Medulla oblongata (tissue), 1 donor: ENCODE measurements at regions not wholly inside any gene's neighbourhood (a gene's known extent, or its start where the extent isn't known, plus 50 kb on each side); places are given as distances from the start of the nearest gene placed in this dataset.
"Not testable (repeated sequence)": the region's sequence is repeated elsewhere in the genome, so short reads cannot be mapped to it uniquely, and the experiment has no call there.

Experiments used
- DNase-seq: peaks from one replicate; pipeline ENCODE4 v3.0.0-alpha.2; 2015; ENCODE audit errors: extremely low spot score

DNA sequence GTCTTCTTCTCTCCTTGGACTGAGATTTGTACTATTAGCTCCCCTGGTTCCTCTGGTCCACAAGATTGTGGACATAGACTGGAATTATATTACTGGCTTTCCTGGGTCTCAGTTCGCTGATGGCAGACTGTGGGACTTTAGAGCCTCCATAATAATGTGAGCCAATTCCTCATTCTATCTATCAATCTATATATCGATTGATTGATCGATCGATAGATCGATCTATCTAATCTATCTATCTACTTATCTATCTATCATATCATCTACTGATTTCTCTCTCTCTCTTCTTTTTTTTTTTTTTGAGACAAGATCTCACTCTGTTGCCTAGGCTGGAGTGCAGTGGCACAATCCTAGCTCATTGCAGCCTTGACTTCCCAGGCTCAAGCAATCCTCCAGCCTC is 51.5 kb upstream of the DDR1 start:
- no peak for DNase-seq

DNA sequence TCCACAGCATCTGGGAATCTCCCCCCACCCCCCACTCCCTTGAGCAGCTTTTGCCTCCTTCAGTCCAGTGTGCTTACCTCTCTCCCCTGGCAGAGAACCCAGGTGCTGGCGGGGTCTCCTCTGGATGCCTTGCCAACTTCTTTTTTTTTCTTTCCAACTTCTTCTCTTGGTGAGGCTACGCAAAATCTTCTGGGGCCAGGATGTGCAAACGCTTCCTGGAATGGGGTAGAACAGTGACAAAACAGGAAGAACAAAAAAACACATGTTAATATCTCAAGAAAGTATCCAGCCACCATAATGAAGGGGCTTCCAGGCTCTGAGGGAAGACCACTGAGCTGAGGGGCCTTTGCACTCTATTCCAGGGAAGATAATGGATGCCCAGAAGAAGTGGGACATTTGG is 53.9 kb upstream of the DDR1 start:
- peak; percentile 33 for DNase-seq

DNA sequence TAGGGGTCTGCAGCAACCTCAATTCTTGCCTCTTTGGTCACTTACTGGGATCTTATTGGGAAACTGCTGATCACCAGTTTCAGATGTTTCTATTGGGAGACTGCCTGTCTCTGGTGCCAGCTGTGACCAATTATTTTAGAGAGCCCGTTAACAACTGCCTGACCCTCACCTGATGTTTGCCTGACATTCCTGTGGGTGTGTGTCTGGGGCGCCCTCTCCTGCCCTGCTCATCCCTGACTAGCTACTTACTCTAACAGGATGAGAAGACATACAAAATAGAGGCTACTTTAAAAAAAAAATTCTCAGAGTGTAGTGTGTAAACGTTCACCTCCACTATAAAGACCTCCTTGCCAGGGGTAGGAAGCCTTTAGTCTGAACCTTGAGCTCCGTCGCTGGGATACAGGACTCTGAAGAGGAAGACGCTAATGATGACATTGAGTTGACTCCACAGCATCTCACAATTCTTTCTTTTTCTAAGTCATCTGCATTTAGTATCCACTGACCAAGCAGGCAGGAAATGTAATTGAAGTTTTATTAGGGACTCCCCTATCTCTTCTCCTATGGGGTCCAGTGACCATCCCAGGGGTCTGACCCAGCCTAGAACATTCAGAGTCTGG is 54.6 kb upstream of the DDR1 start:
- no peak for DNase-seq

- DNase-seq, result no peak
Measured at GRCh38 chr6:30829033-30829432, 55.3 kb upstream of the DDR1 start.

DNA sequence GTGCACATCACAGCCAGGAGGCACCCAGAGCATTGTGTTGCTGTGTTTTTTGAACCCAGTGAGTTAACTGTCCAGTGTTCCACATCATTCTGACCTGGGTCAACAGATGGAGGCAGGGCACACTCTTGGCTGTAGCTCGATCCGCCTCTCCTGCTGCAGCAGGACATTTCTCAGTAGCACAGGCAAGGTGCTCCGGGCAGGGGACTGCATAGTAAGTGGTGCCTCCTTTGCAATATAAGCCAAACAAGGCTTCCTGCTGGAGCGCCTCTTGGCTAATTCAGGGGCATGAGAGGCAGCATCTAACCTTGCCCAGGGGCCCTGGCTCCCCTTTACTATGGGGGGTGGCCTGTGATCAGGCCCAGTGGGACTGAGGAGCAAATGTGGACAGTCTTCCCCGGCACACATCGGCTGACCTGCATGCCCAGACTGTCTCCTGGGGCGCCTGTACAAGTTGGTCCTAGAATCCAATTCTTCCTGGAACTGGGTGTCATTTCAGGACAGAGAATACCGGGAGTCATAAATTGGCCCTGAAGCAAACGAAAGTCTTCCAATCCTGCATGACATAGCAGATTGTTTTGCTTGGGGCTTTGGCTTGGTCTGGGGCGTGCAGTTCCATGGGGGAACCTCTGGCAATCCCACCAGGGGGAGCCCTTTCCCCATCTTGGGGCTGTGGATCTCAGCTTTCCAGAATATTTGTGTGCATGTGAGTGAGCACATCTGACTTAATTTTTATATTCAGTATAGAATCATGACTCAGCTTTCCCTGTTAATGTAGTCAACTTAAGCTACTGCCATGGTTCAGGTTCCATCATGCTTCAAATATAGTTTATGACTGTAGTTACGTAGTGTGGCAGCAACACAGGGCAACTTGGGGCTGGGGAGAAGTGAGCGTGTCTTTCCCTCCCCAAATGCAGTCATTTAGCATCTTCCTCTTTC is 56.0 kb upstream of the DDR1 start:
- DNase-seq, result peak; percentile 95

DNA sequence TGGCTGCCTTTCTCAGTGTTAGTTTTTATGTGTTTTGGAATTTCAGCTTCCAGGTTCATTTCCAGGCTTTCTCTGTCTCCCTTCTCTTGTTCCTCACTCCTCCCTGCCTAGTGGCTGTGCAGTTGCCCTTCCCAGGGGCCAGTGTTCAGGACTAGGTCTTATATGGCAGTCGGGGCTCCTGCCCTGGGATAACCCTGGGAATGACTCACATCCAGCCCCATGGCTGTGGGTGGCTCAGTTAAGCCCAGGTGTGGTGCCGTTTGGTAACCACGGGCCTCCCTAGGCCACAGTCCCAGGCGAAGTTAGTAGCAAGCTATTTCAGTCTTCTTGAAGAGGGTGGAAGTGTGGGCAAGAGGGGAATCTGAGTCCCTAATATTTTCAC is 57.4 kb upstream of the DDR1 start:
- DNase-seq, result no peak

- no peak for DNase-seq
Measured at GRCh38 chr6:30824698-30825097, 59.6 kb upstream of the DDR1 start.

DNA sequence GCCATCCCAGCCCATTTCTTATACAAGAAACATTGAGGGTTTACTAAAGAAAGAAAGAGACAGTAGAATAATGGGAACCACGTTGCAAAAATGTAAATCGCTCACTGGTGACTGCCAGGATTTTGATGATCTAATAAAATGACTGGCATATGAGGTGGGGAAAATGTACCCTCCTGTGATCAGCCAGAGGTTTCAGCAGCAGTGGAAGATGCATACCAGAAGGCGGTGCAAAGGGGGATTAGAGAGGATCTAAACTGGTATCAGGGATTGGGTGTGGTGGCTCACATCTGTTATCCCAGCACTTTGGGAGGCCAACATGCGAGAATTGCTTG is 60.8 kb upstream of the DDR1 start:
- DNase-seq, result no peak

DNA sequence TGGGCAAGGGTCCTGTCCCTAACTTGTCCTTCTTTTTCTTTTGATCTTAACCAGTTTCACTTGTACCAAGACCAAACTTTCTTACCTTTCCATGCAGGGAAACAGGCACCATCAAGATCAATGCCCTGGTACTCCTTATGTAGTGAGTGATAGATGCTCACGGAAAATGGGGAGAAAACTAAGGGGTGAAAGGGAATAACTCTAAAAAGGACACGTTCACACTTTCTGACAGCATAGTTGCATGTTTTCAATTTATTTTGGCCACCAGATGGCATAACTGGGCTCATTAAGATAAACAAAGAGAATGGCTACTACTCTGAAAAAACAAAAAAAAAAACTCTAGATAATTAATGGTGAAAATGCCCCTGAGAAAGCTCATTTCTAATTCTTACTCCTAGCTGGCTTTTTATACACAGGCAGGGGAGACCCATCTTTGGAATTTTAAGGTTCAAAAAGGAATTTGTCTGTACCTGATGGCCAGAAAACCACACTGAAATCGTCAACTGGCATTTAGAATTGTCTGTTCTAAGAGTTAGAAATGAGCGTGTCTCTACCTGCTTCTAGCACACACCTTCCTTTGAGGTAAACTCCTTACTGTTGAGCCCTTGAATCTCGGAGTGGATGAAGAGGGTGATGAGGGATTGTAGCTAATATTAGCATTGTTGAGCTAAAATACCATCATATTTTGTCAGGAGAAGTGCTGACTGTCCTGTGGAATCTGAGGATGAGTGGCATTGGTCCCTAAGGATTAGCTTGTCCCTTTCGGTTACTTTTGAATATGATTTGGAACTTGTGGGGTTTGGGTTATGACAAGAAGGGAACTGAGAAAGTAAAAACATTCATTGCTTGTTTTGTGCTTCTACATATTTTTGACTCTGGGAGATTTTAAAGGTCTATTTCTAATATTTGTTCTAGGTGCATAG is 62.2 kb upstream of the DDR1 start:
- peak; percentile 68 for DNase-seq

DNA sequence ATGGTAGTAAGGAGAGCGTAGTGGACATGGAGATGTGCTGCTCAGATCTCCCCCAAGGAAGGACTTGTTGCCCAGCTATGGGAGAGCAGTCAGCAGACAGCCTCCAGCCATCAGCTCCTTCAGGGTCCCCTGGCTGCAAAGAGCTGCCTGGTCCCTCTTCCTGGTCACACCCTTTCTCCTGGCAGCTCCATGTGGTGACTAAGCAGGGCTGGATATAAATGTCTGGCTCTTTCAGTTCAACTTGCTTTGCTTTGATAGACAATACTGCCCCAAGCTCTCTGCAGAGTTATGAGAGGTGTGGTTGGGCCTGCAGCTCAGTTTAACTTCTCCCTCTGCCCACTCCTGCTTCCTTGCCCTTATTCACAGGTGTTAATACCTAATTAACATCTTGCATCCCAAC is 64.1 kb upstream of the DDR1 start:
- no peak for DNase-seq

GRCh38 chr6:30819297-30819917 is 64.9 kb upstream of the DDR1 start:
- DNase-seq, result no peak

- no peak for DNase-seq
Measured at GRCh38 chr6:30818391-30818841, 65.9 kb upstream of the DDR1 start.

GRCh38 chr6:30816791-30817739 is 67.3 kb upstream of the DDR1 start:
- no peak for DNase-seq

DNA sequence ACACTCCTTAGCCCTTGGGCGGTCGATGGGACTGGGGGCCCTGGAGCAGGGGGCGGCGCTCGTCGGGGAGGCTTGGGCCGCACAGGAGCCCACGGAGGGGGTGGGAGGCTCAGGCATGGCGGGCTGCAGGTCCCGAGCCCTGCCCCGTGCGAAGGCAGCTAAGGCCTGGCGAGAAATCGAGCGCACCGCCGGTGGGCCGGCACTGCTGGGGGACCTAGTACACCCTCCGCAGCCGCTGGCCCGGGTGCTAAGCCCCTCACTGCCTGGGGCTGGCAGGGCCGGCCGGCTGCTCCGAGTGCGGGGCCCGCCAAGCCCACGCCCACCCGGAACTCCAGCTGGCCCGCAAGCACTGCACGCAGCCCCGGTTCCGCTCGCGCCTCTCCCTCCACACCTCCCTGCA is 68.0 kb upstream of the DDR1 start:
- not testable (repeated sequence) for DNase-seq

- not testable (repeated sequence) for DNase-seq
Measured at GRCh38 chr6:30815041-30815742, 69.1 kb upstream of the DDR1 start.

DNA sequence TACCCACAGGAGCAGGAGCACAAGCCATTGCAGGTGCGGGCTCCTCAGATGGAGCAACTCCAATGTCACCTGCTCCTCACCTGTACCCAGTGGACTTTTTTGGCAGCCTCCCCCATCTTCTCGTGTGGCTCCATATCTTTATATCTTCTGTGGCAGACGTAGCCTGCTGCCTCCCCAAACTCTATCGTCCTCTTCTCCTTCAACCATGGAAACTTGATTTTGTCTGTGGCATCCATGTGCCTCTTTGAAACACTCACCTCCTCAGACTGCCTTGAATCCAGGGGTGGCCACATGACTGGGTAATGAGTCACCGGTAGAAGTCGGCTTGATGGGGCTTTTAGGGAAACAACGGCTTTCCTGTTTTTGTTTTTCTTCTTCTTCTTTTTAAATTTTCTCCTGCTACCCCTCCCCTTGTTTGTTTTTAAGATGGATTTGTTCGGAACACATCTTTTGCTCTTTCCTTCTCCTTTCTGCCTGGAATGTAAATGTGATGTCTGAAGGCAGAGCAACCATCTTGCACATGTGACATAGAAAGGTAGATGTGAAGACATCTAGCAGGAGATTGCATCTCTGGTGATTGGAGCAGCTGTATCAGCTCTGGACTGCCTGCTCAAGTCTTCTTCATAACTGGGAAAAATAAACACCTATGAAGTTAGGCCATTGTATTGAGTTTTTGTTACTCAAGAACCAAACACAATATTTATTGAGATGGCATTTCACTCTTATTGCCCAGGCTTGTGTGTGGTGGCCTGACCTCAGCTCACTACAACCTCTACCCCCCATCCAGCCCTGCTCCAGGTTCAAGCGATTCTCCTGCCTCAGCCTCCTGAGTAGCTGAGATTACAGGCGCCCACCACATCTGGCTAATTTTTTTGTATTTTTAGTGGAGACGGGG is 69.9 kb upstream of the DDR1 start:
- DNase-seq, result no peak

DNA sequence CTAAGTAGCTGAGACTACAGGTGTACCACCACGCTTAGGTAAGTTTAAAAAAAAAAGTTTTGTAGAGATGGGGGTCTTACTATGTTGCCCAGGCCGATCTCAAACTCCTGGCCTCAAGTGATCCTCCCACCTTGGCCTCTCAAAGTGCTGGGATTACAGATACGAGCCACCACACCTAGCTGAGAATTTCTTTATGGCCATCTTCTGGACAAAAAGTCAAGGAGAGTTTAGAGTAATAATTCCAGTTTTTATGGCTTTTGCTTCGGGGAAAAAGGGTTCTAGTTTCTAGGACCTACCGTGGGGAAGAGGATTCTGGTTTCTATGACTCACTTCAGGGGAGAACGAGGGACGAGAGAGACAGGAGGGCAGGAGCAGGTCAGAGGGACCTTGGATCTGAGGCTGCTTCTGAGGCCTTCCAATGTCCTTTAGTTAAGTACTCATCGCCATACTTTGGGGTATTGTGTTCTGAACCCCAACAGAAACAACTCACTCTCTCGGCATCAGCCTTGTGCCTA is 69.3 kb upstream of the IER3 start:
- DNase-seq, result no peak

DNA sequence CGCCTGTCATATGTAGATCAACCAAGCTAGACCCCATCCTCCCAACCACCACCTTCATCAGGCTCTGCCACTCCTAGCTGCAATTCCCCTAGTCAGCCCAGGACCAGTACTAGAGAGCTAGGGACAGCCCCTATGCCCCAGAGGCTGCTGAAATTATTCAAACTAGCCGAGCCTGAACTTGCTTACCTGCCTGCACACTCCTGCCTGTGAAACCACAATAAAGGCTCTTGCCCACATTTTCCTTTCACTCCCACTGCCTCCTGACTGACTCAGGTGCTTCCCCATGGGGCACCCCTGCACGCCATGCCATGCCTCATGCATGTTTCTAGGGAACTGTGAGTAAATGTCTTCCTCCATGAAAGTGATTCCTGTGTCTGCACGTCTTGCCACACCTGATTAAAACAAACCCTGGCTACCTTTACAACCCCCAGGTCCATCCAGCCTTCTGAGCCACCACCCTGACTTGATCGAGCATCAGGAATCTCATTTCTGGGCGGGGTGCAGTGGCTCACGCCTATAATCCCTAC is 66.5 kb upstream of the IER3 start:
- DNase-seq, result no peak

DNA sequence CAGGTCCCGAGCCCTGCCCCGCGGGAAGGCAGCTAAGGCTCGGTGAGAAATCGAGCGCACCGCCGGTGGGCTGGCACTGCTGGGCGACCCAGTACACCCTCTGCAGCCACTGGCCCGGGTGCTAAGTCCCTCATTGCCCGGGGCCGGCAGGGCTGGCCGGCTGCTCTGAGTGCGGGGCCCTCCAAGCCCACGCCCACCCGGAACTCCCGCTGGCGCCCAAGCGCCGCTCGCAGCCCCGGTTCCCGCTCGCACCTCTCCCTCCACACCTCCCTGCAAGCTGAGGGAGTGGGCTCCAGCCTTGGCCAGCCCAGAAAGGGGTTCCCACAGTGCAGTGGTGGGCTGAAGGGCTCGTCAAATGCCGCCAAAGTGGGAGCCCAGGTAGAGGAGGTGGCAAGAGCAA is 63.2 kb upstream of the IER3 start:
- not testable (repeated sequence) for DNase-seq
